ENCODE measurements at regions not wholly inside any gene's neighbourhood (a gene's known extent, or its start where the extent isn't known, plus 50 kb on each side); places are given as distances from the start of the nearest gene placed in this dataset.
"Not testable (repeated sequence)": the region's sequence is repeated elsewhere in the genome, so short reads cannot be mapped to it uniquely, and the experiment has no call there.

- DNase-seq (ENCODE audit: extremely low spot score), result no peak
- Histone ChIP-seq H3K4me3 (ENCODE audit: low read depth, low read length) (no peak overlapping the region), H3K36me3 (ENCODE audit: insufficient read depth) (no peaks in the 10 kb centered on the region), H3K27ac (ENCODE audit: low read depth) (no peak overlapping the region), H3K4me1 (ENCODE audit: insufficient read depth) (no peaks in the 10 kb centered on the region)
- 42% methylated on average over 1 of the region's 1 CpG for WGBS
These were observed 397.4 kb downstream of the OTOL1 start for GRCh38 chr3:161893972-161894371.

GRCh38 chr3:161894657-161895056, 398.0 kb downstream of the OTOL1 start:
- Histone ChIP-seq H3K27ac (ENCODE audit: low read depth) (no peak overlapping the region), H3K36me3 (ENCODE audit: insufficient read depth) (no peaks in the 10 kb centered on the region), H3K4me3 (ENCODE audit: low read depth, low read length) (no peak overlapping the region)

GRCh38 chr3:161905520-161906132, 409.0 kb downstream of the OTOL1 start:
- DNase-seq (ENCODE audit: extremely low spot score), result no peak
- no peaks in the 10 kb centered on the region for H3K36me3 ChIP-seq (ENCODE audit: insufficient read depth)
- H3K4me1 ChIP-seq (ENCODE audit: insufficient read depth), result no peaks in the 10 kb centered on the region
- no peak overlapping the region for H3K27ac ChIP-seq (ENCODE audit: low read depth)
- H3K4me3 ChIP-seq (ENCODE audit: low read depth, low read length), result no peak overlapping the region
- WGBS, result 92% methylated on average over 4 of the region's 4 CpGs

More at GRCh38 chr3:161894657-161895056, 398.0 kb downstream of the OTOL1 start:
- DNase-seq (ENCODE audit: extremely low spot score), result no peak
- H3K4me1 ChIP-seq (ENCODE audit: insufficient read depth), result no peaks in the 10 kb centered on the region

GRCh38 chr3:161913786-161914389, 417.3 kb downstream of the OTOL1 start:
- DNase-seq (ENCODE audit: extremely low spot score), result no peak
- H3K4me3 ChIP-seq (ENCODE audit: low read depth, low read length), result no peak overlapping the region
- H3K4me1 ChIP-seq (ENCODE audit: insufficient read depth), result no peaks in the 10 kb centered on the region
- no peak overlapping the region for H3K27ac ChIP-seq (ENCODE audit: low read depth)
- H3K36me3 ChIP-seq (ENCODE audit: insufficient read depth), result no peaks in the 10 kb centered on the region

- WGBS, result 12% methylated on average over 8 of the region's 8 CpGs
- Histone ChIP-seq H3K27ac (ENCODE audit: low read depth) (no peak overlapping the region), H3K4me1 (ENCODE audit: insufficient read depth) (no peaks in the 10 kb centered on the region), H3K4me3 (ENCODE audit: low read depth, low read length) (no peak overlapping the region), H3K36me3 (ENCODE audit: insufficient read depth) (no peaks in the 10 kb centered on the region)
- peak; percentile 59 for DNase-seq (ENCODE audit: extremely low spot score)
These were observed 418.3 kb downstream of the OTOL1 start for GRCh38 chr3:161914703-161915417.

GRCh38 chr3:161915418-161915750, 418.8 kb downstream of the OTOL1 start:
- 31% methylated on average over 4 of the region's 4 CpGs for WGBS
- DNase-seq (ENCODE audit: extremely low spot score), result no peak
- H3K27ac ChIP-seq (ENCODE audit: low read depth), result no peak overlapping the region

GRCh38 chr3:161920196-161920595, 423.6 kb downstream of the OTOL1 start:
- Histone ChIP-seq H3K4me1 (ENCODE audit: insufficient read depth) (no peaks in the 10 kb centered on the region), H3K36me3 (ENCODE audit: insufficient read depth) (no peaks in the 10 kb centered on the region), H3K27ac (ENCODE audit: low read depth) (no peak overlapping the region), H3K4me3 (ENCODE audit: low read depth, low read length) (no peak overlapping the region)
- no peak for DNase-seq (ENCODE audit: extremely low spot score)
- WGBS, result 93% methylated on average over 2 of the region's 2 CpGs

More at GRCh38 chr3:161915418-161915750, 418.8 kb downstream of the OTOL1 start:
- no peaks in the 10 kb centered on the region for H3K36me3 ChIP-seq (ENCODE audit: insufficient read depth)
- no peak overlapping the region for H3K4me3 ChIP-seq (ENCODE audit: low read depth, low read length)
- no peaks in the 10 kb centered on the region for H3K4me1 ChIP-seq (ENCODE audit: insufficient read depth)

GRCh38 chr3:161925749-161926360, 429.2 kb downstream of the OTOL1 start:
- DNase-seq (ENCODE audit: extremely low spot score), result no peak
- H3K4me3 ChIP-seq (ENCODE audit: low read depth, low read length), result no peak overlapping the region
- no peaks in the 10 kb centered on the region for H3K36me3 ChIP-seq (ENCODE audit: insufficient read depth)
- H3K4me1 ChIP-seq (ENCODE audit: insufficient read depth), result no peaks in the 10 kb centered on the region
- 89% methylated on average over 2 of the region's 2 CpGs for WGBS
- no peak overlapping the region for H3K27ac ChIP-seq (ENCODE audit: low read depth)

GRCh38 chr3:161927131-161927530, 430.5 kb downstream of the OTOL1 start:
- H3K4me3 ChIP-seq (ENCODE audit: low read depth, low read length), result no peak overlapping the region
- no peak for DNase-seq (ENCODE audit: extremely low spot score)
- no peaks in the 10 kb centered on the region for H3K36me3 ChIP-seq (ENCODE audit: insufficient read depth)
- H3K4me1 ChIP-seq (ENCODE audit: insufficient read depth), result no peaks in the 10 kb centered on the region
- no peak overlapping the region for H3K27ac ChIP-seq (ENCODE audit: low read depth)
- WGBS, result 38% methylated on average over 1 of the region's 1 CpG

GRCh38 chr3:161939918-161940620, 443.5 kb downstream of the OTOL1 start:
- Histone ChIP-seq H3K36me3 (ENCODE audit: insufficient read depth) (no peaks in the 10 kb centered on the region), H3K4me3 (ENCODE audit: low read depth, low read length) (no peak overlapping the region), H3K27ac (ENCODE audit: low read depth) (no peak overlapping the region), H3K4me1 (ENCODE audit: insufficient read depth) (no peaks in the 10 kb centered on the region)
- WGBS, result 20% methylated on average over 4 of the region's 4 CpGs
- DNase-seq (ENCODE audit: extremely low spot score), result peak; percentile 23

- Histone ChIP-seq H3K27ac (ENCODE audit: low read depth) (no peak overlapping the region), H3K4me3 (ENCODE audit: low read depth, low read length) (no peak overlapping the region)
- WGBS, result 54% methylated on average over 4 of the region's 4 CpGs
These were observed 444.0 kb downstream of the OTOL1 start for GRCh38 chr3:161940621-161940965.

GRCh38 chr3:161941891-161942290, 445.3 kb downstream of the OTOL1 start:
- H3K4me3 ChIP-seq (ENCODE audit: low read depth, low read length), result no peak overlapping the region
- H3K27ac ChIP-seq (ENCODE audit: low read depth), result no peak overlapping the region
- 78% methylated on average over 1 of the region's 1 CpG for WGBS
- no peaks in the 10 kb centered on the region for H3K4me1 ChIP-seq (ENCODE audit: insufficient read depth)
- no peaks in the 10 kb centered on the region for H3K36me3 ChIP-seq (ENCODE audit: insufficient read depth)
- no peak for DNase-seq (ENCODE audit: extremely low spot score)

More at GRCh38 chr3:161940621-161940965, 444.0 kb downstream of the OTOL1 start:
- H3K4me1 ChIP-seq (ENCODE audit: insufficient read depth), result no peaks in the 10 kb centered on the region
- no peaks in the 10 kb centered on the region for H3K36me3 ChIP-seq (ENCODE audit: insufficient read depth)
- DNase-seq (ENCODE audit: extremely low spot score), result no peak

GRCh38 chr3:161943801-161944345, 447.3 kb downstream of the OTOL1 start:
- WGBS, result 92% methylated on average over 12 of the region's 12 CpGs
- not testable (repeated sequence) for H3K27ac ChIP-seq (ENCODE audit: low read depth); H3K36me3 ChIP-seq (ENCODE audit: insufficient read depth); H3K4me3 ChIP-seq (ENCODE audit: low read depth, low read length); DNase-seq (ENCODE audit: extremely low spot score); H3K4me1 ChIP-seq (ENCODE audit: insufficient read depth)
